HG02642 (cell line): ENCODE measurements at regions not wholly inside any gene's neighbourhood (a gene's known extent, or its start where the extent isn't known, plus 50 kb on each side); places are given as distances from the start of the nearest gene placed in this dataset.

Source experiments
- ATAC-seq: cut with Tn5 transposase; IDR thresholded peaks from one replicate; pipeline ENCODE4 v1.9.1; 2021; ENCODE audit warnings: mild to moderate bottlenecking; ENCODE audit not compliant: unreplicated experiment, poor library complexity

DNA sequence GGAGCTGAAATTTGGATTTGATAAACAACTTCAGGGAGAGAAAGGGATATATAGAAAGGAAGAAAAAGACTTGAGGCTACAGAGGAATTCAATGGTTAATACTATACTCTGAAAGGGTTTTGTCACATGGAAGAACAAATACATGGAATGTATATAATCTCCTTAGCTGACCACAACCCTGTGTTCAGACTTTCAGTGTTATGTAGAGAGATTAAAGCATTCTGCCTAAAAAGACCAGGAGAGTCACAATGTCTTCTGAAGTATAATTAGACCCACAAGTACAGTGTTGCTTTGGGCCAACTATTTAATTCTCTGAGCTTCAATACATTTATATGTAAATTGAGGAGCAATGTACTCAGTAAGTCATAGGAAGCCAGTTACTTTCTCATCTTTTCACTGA is 123.8 kb upstream of the FSHR start:
- ATAC-seq, result no peak

- ATAC-seq, result no peak
These were observed 116.8 kb upstream of the FSHR start for GRCh38 chr2:49271060-49271606.

DNA sequence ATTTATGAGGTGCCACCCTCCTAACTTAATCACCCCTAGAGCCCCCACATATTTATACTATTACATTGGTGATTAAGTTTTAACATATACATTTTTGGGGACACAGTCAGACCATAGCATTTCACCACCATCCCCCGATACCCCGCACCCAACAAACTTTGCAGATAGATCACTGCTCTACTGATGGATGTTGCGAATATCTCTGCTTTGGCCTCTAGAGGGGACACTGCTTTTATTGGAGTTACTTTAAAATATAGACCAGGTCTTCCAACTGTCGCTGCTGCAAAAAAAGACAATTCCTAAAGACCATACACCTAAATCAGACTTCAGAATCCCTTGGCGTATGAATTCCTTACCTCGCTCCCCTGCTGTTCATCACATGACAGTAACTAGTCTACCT is 115.8 kb upstream of the FSHR start:
- ATAC-seq, result no peak

GRCh38 chr2:49265471-49265870 is 111.2 kb upstream of the FSHR start:
- ATAC-seq, result no peak

DNA sequence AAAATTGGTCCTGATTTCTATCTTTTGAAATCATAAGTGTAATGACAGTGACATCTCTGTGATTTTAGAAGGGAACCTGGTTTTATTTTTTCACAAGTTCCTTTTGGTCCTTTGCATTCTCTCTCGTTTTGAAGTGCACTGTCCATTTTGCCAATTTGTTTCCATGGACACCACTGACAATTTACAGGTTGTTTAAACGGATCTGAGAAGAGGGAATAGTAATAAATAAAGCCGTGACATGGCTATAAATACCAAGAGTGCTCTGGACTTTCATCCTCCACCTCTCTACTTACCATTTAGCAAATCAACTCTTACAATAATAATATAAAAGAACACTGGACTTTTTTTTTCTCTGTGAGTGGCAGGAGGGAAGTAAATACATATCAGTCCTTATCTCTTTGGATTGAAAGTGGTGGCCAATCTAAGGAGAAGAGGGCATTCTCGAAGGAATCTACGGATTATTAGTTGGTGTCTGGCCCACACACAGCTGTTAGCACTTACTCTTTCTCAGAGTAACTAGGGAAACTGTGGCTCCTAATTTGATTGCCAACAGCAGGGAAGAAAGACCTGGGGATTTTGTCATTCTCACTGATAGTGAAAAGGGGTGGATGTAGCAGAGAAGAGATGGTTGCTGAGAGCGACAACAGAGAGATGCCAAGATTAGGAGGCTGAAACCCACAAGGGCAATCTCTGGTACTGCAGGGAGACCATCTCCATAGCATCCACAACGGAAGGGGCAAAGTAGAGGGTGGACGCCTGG is 108.7 kb upstream of the FSHR start:
- no peak for ATAC-seq

DNA sequence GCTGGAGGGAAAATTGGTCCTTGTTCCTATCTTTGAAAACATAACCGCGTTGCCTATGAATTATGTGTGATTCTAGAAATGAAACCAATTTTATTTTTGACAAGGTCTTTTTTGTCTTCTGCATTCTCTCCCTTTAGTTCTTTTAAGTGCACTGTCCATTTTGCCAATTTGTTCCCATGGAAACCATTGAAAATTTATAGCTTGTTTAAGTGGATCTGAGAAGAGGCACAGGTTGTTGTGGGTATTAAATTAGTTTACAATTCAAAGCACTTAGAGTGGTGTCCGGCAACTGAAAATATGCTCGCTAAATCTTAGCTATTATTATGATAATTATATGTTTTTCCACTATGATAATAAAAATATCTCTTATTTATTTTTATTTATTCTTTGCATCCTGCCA is 107.5 kb upstream of the FSHR start:
- no peak for ATAC-seq

- no peak for ATAC-seq
These were observed 106.7 kb upstream of the FSHR start for GRCh38 chr2:49260979-49261538.

DNA sequence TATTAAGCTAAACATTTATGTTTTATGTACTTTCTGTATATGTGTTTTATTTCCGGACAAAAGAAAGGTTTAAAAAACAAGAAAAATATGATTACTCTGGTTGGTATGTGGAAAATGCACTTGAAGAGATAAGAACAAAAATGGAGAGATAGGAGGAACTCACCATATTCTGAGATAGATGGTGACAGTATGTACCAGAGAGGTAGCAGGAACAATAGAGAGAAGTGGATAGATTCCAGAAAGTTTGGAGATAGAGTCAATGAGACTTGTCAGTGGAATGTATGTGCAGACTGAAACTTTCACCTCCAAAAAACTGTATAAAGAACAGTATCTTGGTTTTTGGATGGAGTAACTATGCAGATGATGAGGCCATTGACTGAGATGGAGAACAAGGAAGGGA is 105.6 kb upstream of the FSHR start:
- no peak for ATAC-seq

DNA sequence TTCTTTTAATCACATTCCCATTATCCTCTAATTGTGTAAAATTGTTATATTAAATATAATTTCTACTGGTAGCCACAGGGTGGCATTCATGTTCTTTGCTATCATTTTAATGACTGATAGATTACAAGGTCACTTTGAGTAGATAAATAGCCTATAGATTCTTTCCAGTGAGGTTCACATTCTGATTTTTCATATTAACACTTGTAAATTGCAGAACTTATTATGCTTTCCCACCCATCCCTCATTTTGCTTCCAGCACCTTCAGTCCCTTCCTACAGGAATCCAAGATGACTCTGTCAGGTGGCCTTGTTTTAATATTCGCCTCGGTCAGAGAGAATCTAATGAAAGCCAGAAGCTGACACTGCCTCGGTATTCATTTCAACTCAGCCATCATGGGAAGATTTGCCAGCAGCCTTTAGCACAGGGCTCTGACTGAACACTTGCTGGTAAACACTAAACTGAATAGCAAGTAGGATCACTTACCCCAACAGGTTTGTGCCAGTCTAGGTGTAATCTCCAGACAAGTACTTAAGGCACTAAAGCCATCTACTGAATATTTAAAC is 101.2 kb upstream of the FSHR start:
- ATAC-seq, result no peak

DNA sequence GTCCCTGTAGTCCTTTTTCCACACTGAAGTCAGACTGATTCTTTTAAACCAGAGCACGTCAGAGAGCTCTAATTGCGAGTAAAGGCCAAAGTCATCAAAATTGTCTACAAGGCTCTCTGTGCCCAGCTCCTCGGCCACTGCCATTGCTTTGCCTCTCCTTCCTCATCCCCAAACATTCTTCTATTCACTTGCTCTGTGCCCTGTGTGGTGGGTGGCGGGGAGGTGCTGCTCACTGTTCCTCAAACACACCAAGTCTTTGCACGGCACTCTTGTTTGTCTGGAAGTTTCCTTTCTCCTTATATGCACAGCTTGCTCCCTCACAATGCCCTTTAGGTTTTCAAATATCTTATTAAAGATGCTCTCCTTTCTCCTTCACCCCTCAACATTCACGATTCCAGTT is 100.1 kb upstream of the FSHR start:
- ATAC-seq, result no peak

DNA sequence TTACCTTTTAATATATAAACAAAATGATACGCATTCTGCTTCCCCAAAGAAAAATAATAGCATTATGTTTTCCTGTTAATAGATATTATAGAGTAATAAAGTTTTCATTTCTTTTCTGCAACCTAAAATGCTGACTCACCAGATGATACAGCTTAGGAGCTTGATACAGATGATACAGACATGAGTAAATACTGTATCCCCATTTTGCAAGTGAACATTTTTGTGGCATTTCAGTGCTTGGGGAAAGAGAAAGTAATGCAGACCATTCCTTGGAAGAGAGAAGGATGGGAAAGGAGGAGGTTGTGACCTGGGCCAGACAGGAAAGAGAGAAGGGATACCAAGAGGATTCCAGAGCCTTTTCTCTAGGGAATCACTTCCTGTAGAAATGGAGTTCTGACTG is 97.5 kb upstream of the FSHR start:
- ATAC-seq, result no peak

DNA sequence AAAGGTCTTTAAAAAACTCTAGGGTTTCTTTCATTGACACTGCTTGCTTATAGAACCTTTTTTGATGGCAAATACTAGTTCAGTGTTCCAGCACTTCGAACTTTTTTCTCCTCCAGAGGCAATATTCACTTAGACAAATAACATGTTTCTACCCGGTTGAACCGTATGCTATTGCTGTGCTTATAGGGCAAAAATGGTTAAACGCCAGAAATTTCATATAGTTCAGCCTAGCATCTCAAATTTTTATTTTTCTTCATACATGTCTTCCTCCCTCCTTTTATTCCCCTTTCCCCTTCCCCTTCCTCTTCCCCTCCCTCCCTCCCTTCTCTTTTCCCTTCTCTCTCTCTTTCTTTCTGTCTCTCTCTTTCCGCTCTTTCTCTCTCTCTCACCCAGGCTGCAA is 96.9 kb upstream of the FSHR start:
- ATAC-seq, result no peak

DNA sequence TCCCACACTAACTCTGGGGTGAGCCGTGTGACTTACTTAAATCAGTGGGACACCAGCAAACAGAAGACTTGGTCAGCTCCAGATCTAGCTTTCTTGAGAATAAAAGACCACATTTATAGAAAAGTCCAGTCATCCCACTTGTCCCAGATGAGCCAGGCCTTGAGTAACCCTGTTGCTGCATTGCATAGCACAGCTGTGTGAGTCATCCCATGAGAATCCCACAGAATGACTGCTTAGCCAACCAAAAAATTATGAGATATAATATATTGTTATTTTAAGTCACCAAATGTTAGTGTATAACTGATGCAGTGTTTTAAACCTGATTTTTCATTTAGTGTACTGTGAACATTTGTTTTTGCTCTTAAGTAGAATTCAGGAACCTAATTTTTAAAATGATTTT is 94.2 kb upstream of the FSHR start:
- ATAC-seq, result no peak

GRCh38 chr2:49241991-49242390 is 87.7 kb upstream of the FSHR start:
- no peak for ATAC-seq

- no peak for ATAC-seq
These were observed 87.2 kb upstream of the FSHR start for GRCh38 chr2:49241501-49241900.

- no peak for ATAC-seq
These were observed 86.3 kb upstream of the FSHR start for GRCh38 chr2:49240608-49241007.

GRCh38 chr2:49238604-49238960 is 84.3 kb upstream of the FSHR start:
- no peak for ATAC-seq

GRCh38 chr2:49237867-49238603 is 83.7 kb upstream of the FSHR start:
- no peak for ATAC-seq

DNA sequence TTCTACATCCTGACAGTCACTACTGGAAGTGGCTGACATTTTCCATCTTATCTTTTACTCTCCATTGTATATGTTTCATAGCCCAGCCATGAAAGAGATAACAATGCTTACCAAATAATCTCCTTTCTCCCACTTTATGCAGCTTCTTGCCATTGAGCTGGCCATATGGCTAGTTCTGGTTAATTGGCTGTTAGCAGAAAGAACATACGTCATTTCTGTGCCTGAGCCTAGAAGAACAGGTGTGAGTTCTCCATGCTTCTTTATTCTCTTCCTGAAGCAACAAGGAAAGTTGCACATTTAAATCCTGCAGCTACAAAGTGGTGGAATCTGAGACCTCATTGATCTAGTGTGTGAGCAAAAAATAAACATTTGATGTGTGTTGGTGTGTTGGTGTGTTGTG is 82.0 kb upstream of the FSHR start:
- no peak for ATAC-seq

DNA sequence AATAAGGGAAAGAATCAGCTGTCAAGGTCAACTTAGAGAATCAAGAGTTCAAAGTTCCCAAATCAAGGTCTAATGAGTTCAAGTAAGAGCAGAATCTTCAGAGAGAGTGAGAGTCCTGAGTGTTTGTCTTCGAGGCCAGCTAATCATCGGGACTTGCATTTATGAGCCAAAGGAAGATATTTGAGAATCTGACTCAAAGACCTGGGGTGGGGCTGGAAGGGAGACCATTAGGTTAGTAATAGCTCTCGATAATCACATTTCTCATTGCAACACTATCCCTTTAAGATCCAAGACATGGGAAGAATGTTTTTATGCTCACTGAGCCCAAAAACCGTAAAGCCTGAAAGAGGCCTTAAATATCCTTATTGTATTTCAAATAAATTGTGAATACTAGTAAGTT is 72.0 kb upstream of the FSHR start:
- no peak for ATAC-seq

DNA sequence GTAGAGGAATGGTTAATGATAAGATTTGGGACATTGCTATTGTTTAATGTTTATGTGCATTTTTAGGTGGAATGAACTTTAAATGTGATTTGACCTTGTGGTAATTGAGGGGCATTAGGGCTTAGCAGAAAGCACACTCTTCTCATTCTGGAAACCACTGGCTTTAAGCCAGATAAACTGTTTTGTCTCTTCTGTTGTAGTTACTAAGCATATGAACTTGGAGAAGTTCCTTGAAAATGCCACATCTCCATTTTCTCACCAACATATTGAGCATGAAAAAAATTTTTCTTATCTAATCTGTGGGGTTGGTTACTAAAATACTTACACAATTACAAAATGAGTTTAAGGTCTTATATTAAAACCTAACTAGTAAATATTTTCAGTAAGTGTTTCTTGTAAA is 70.8 kb upstream of the FSHR start:
- ATAC-seq, result no peak
